ENCODE measurements at regions not wholly inside any gene's neighbourhood (a gene's known extent, or its start where the extent isn't known, plus 50 kb on each side); places are given as distances from the start of the nearest gene placed in this dataset.
"Not testable (repeated sequence)": the region's sequence is repeated elsewhere in the genome, so short reads cannot be mapped to it uniquely, and the experiment has no call there.

GRCh38 chr10:17538941-17539340, 78.2 kb downstream of the HACD1 start:
- DNase-seq, result no peak

GRCh38 chr10:17537281-17537680, 79.9 kb downstream of the HACD1 start:
- no peak for DNase-seq

GRCh38 chr10:17536221-17536620, 81.0 kb downstream of the HACD1 start:
- no peak for DNase-seq

GRCh38 chr10:17533731-17534130, 79.3 kb upstream of the ST8SIA6 start:
- DNase-seq, result no peak

GRCh38 chr10:17528306-17528862, 74.0 kb upstream of the ST8SIA6 start:
- DNase-seq, result no peak

- DNase-seq, result no peak
Observed at GRCh38 chr10:17527514-17528146, 73.2 kb upstream of the ST8SIA6 start.

GRCh38 chr10:17526571-17526970, 72.2 kb upstream of the ST8SIA6 start:
- not testable (repeated sequence) for DNase-seq

GRCh38 chr10:17523917-17524316, 69.5 kb upstream of the ST8SIA6 start:
- no peak for DNase-seq

- no peak for DNase-seq
Observed at GRCh38 chr10:17523246-17523753, 68.9 kb upstream of the ST8SIA6 start.

GRCh38 chr10:17522269-17522668, 67.9 kb upstream of the ST8SIA6 start:
- DNase-seq, result not testable (repeated sequence)

GRCh38 chr10:17519457-17519856, 65.1 kb upstream of the ST8SIA6 start:
- DNase-seq, result no peak

- no peak for DNase-seq
Observed at GRCh38 chr10:17518338-17518737, 63.9 kb upstream of the ST8SIA6 start.

- no peak for DNase-seq
Observed at GRCh38 chr10:17516376-17516775, 62.0 kb upstream of the ST8SIA6 start.

- no peak for DNase-seq
Observed at GRCh38 chr10:17512341-17513001, 58.1 kb upstream of the ST8SIA6 start.

- DNase-seq, result peak; percentile 47
Observed at GRCh38 chr10:17510242-17510908, 56.0 kb upstream of the ST8SIA6 start.

GRCh38 chr10:17507538-17507937, 53.1 kb upstream of the ST8SIA6 start:
- DNase-seq, result no peak

GRCh38 chr10:17506856-17507471, 52.6 kb upstream of the ST8SIA6 start:
- peak; percentile 23 for DNase-seq

- DNase-seq, result peak; percentile 24
Observed at GRCh38 chr10:17506390-17506789, 52.0 kb upstream of the ST8SIA6 start.

- DNase-seq, result no peak
Observed at GRCh38 chr10:17504547-17505245, 50.3 kb upstream of the ST8SIA6 start.

Measured in CD4-positive, alpha-beta T cell treated with Interleukin-4 for 4 hours (primary cell).